NAMALWA (cell line): ENCODE measurements at regions not wholly inside any gene's neighbourhood (a gene's known extent, or its start where the extent isn't known, plus 50 kb on each side); places are given as distances from the start of the nearest gene placed in this dataset.
"Not testable (repeated sequence)": the region's sequence is repeated elsewhere in the genome, so short reads cannot be mapped to it uniquely, and the experiment has no call there.

ENCODE experiments used
- DNase-seq: peaks from one replicate; pipeline ENCODE4 v3.0.0-alpha.2; 2015; ENCODE audit warnings: low spot score

GRCh38 chr3:106025151-106025722, 156.4 kb upstream of the CBLB start:
- no peak for DNase-seq

- DNase-seq = no peak
These were observed 161.3 kb upstream of the CBLB start for GRCh38 chr3:106029954-106030626.

GRCh38 chr3:106030627-106030963, 161.8 kb upstream of the CBLB start:
- DNase-seq = no peak

GRCh38 chr3:106032479-106032878, 163.7 kb upstream of the CBLB start:
- DNase-seq = no peak

GRCh38 chr3:106033654-106034053, 164.8 kb upstream of the CBLB start:
- no peak for DNase-seq

GRCh38 chr3:106034313-106034712, 165.5 kb upstream of the CBLB start:
- DNase-seq = no peak

DNA sequence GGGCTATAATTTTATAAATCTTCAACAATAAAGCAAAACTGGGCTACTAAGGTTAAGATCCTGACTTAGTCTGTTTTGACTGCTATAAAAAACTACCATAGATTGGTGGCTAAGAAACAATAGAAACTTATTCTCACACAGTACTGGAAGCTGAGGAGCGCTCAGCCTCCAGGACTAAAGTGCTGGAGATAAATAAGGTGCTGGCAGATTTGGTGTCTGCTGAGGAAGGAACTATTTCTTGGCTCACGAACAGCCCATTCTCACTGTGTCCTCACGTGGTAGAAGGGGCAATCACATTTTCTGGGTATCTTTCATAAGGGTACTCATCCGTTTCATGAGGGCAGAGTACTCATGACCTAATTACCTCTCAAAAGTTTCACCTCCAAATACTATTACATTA, 166.8 kb upstream of the CBLB start:
- no peak for DNase-seq

DNA sequence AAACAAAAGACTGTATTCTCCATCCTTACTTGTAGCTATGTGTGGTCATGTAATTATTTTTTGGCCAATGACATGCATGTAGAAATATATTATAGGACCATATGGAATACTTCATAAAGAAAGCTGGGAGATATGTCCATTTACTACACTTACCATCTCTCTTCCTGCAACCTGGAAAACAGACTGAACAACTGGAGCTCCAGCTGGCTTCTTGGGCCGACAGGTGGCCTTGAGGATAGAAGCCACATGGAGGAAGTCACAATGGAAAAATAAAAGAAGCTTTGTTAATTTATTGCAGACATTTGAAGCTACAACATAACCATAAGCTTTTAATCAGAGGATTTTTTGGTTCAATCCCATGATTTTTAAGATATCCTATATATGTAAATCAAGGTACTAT, 167.9 kb upstream of the CBLB start:
- no peak for DNase-seq

DNA sequence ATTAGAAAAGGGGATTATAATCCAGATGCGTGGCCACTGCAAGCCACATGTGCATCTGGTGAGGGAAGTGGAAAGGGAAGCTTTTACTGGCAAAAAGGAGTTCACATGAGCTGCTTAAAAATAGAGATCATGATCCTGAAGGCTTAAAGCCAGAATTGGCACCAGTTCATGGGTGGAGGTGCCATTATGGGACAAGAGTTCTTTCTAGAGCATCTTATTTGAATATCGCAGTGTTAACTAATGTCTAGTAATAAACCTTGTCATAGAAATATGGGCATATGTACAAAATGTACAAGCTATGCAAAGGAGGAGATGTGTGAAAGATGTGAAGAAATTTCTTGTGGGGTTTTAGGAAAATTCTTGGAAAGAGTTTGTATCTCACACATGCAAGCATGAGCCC, 178.4 kb upstream of the CBLB start:
- no peak for DNase-seq

- DNase-seq = no peak
These were observed 180.2 kb upstream of the CBLB start for GRCh38 chr3:106048946-106049481.

GRCh38 chr3:106049821-106050220, 181.0 kb upstream of the CBLB start:
- DNase-seq = no peak

DNA sequence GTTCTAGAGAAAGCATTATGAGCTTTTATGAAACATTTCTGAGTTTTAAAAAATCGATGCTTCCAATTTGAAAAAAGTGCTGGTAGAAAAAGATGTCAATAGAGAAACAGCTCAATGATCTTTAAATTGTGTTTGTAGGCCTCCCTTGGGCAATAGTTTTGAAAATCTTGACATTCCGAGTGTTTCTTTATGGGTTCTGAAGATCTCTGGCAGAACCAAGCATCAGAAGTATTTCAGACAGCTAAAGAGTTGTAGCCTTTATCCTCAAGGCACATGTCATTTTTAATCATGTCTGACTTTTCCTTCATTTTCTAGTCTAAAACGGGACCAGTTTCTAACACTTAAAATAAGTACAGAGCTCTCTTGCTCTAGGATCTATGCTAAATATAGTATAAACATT, 188.1 kb upstream of the CBLB start:
- no peak for DNase-seq

GRCh38 chr3:106058475-106058874, 189.7 kb upstream of the CBLB start:
- no peak for DNase-seq

GRCh38 chr3:106059953-106060517, 191.2 kb upstream of the CBLB start:
- no peak for DNase-seq

- no peak for DNase-seq
These were observed 195.1 kb upstream of the CBLB start for GRCh38 chr3:106063909-106064308.

DNA sequence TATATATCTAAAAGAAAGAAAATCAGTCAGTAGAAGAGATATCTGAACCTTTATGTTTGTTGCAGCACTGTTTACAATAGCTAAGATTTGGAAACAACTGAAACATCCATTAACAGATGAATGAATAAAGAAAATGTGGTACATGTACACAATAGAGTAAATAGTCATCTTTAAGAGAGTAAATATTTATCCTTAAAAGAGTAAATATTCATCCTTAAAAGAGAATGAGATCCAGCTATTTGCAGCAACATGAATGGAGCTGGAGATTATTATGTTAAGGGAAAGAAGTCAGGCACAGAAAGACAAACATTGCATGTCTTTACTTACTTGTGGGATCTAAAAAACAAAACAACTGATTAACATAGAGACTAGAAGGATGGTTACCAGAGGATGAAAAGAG, 197.0 kb upstream of the CBLB start:
- DNase-seq = no peak

GRCh38 chr3:106067711-106068110, 198.9 kb upstream of the CBLB start:
- peak; percentile 2 for DNase-seq

DNA sequence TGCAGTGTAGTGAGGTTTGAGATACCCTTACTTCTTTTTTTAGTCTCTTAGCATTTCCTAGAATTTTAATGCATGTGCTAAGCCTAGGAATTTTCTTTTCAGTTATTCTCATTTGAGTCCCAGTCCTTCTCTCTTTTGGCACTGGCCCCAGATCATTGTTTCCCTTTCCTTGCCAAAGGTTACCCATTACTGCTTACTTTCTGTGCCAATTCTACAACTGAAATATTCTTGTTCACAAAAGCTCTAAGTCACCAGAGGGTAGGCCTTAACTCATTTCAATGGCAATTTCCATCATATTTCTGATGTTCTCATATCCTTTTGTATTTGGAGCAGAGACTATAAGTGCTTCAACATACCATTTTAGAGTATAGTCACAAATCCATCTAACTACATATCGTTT, 199.6 kb upstream of the CBLB start:
- no peak for DNase-seq

DNA sequence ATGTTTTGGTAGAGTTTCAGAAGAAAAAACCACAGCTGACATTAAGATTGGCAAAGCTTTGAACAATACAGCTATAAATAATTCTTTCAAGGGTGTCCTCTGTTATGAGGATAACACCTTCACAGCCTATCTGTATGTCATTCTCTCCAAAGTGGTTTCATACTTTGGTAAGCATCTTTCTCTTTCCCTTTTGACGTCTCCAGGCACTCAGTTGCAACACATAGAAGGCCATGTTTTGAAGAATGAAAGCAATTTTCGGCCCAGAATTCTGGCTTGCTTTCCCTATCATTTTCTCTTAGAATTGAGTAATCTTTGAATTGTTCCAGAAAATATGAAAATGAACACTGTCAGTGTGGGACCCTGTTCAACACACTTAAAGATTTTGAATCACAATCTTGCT, 200.0 kb upstream of the CBLB start:
- DNase-seq = no peak

GRCh38 chr3:106070187-106070586, 201.4 kb upstream of the CBLB start:
- no peak for DNase-seq

GRCh38 chr3:106071306-106071705, 202.5 kb upstream of the CBLB start:
- no peak for DNase-seq

DNA sequence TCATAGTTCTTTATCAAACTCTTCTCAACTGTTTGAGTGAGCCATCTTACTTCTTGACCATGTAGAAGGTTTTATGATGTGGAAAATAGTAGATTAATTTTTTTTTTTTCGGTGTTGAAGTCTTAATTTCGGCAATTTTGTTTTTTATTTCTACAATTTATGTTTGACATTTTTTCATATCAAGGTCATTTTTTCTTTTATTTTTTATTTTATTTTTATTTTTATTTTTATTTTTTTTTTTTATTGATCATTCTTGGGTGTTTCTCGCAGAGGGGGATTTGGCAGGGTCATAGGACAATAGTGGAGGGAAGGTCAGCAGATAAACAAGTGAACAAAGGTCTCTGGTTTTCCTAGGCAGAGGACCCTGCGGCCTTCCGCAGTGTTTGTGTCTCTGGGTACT, 203.8 kb upstream of the CBLB start:
- not testable (repeated sequence) for DNase-seq

- not testable (repeated sequence) for DNase-seq
These were observed 205.0 kb upstream of the CBLB start for GRCh38 chr3:106073806-106074205.

DNA sequence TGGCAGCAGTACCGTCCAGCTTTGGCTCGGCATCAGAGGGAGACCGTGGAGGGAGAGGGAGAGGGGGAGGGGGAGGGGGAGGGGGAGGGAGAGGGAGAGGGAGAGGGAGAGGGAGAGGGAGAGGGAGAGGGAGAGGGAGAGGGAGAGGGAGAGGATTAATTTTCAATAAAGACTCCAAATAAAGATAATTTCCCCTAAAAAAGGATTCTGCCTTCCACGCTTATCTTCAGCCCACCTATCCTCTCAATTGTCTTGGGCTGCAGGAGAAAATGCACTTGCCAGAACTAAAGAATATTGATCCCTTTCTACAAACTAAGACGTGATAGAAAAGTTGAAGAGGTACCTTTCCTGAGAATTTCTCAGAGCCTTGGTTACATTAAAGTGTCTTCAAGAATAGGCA, 206.9 kb upstream of the CBLB start:
- DNase-seq = not testable (repeated sequence)
